H1 (cell line): ENCODE measurements at regions not wholly inside any gene's neighbourhood (a gene's known extent, or its start where the extent isn't known, plus 50 kb on each side); places are given as distances from the start of the nearest gene placed in this dataset.

ENCODE experiments used
- EP300 ChIP-seq, 2 experiments: IDR thresholded peaks; 1 replicate in 1 of 2; 2 replicates in 1 of 2; pipeline ENCODE4 v1.6.1; 2011 to 2012; ENCODE audit warnings: low read depth in 2 of 2, low read length in 2 of 2, mild to moderate bottlenecking in 2 of 2, borderline replicate concordance in 1 of 2, inconsistent platforms in 1 of 2, moderate library complexity in 1 of 2
- SP1 ChIP-seq: IDR thresholded peaks from 2 replicates; pipeline ENCODE4 v1.6.1; 2011; ENCODE audit warnings: low read depth, low read length
- TAF1 ChIP-seq: IDR thresholded peaks from 2 replicates; pipeline ENCODE4 v1.6.1; 2011; ENCODE audit warnings: mild to moderate bottlenecking, low read depth, low read length
- TF ChIP-seq, protein P1 (sequence below), 3 experiments: IDR thresholded peaks; 1 replicate in 2 of 3; 2 replicates in 1 of 3; pipeline versions ENCODE4 v1.5.1 to v1.6.1; 2011; ENCODE audit warnings: low read length in 3 of 3, mild to moderate bottlenecking in 3 of 3, inconsistent platforms in 2 of 3, low read depth in 1 of 3, moderate library complexity in 1 of 3; ENCODE audit not compliant: insufficient read depth in 1 of 3; ENCODE audit errors: control extremely low read depth in 1 of 3
- TF ChIP-seq, protein P2 (sequence below): IDR thresholded peaks from 2 replicates; pipeline ENCODE4 v1.6.1; 2011; ENCODE audit warnings: low read length, improper control_type of control experiment

DNA sequence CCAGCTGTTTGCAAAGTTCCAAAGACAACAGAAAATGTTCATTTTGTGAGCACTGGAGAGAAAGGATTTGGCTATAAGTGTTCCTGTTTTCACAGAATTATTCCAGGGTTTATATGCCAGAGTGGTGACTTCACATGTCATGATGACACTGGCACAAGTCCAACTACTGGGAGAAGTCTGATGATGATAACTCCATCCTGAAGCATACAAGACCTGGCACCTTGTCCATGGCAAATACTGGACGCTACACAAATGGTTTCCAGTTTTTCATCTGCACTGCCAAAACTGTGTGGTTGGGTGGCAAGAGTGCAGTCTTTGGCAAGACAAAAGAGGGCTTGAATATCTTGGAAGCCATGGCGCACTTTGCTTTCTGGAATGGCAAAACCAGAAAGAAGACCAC is 385.0 kb downstream of the CDH11 start:
- TF ChIP-seq SP1 (no peak), EP300 (IDR thresholded peaks at IDR 0.05; ENCODE audit: borderline replicate concordance in 1 of 2, low read depth in 2 of 2, low read length in 2 of 2) (no peak), TAF1 (no peak)
- TF ChIP-seq, protein P1, sequence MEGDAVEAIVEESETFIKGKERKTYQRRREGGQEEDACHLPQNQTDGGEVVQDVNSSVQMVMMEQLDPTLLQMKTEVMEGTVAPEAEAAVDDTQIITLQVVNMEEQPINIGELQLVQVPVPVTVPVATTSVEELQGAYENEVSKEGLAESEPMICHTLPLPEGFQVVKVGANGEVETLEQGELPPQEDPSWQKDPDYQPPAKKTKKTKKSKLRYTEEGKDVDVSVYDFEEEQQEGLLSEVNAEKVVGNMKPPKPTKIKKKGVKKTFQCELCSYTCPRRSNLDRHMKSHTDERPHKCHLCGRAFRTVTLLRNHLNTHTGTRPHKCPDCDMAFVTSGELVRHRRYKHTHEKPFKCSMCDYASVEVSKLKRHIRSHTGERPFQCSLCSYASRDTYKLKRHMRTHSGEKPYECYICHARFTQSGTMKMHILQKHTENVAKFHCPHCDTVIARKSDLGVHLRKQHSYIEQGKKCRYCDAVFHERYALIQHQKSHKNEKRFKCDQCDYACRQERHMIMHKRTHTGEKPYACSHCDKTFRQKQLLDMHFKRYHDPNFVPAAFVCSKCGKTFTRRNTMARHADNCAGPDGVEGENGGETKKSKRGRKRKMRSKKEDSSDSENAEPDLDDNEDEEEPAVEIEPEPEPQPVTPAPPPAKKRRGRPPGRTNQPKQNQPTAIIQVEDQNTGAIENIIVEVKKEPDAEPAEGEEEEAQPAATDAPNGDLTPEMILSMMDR (IDR thresholded peaks at IDR 0.05; ENCODE audit: control extremely low read depth in 1 of 3, insufficient read depth in 1 of 3, low read depth in 1 of 3, low read length in 3 of 3): no peak
- TF ChIP-seq, protein P2, sequence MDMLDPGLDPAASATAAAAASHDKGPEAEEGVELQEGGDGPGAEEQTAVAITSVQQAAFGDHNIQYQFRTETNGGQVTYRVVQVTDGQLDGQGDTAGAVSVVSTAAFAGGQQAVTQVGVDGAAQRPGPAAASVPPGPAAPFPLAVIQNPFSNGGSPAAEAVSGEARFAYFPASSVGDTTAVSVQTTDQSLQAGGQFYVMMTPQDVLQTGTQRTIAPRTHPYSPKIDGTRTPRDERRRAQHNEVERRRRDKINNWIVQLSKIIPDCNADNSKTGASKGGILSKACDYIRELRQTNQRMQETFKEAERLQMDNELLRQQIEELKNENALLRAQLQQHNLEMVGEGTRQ: no peak
